CD4-positive, alpha-beta T cell (primary cell): ENCODE measurements at regions not wholly inside any gene's neighbourhood (a gene's known extent, or its start where the extent isn't known, plus 50 kb on each side); places are given as distances from the start of the nearest gene placed in this dataset.

Experiments used
- ATAC-seq: fragments of 200-7000 bp; cut with Tn5 transposase; one replicate; pipeline ENCODE4 v1.10.0; 2022; ENCODE audit warnings: mild to moderate bottlenecking; ENCODE audit not compliant: poor library complexity
- CTCF ChIA-PET: fragments of 350-600 bp; sonication (Branson Sonifier 250); formaldehyde crosslinking; loops from one replicate; lab custom pipeline; 2021; ENCODE audit warnings: antibody characterized with exemption, inconsistent platforms; lab: Charles Lee
- POLR2A ChIA-PET: fragments of 350-600 bp; sonication (Branson Sonifier 250); formaldehyde crosslinking; loops from one replicate; lab custom pipeline; 2021; ENCODE audit warnings: antibody characterized with exemption, inconsistent platforms; lab: Charles Lee
- DNase-seq, 14 experiments: peaks; one replicate each; pipeline ENCODE4 v3.0.0-alpha.2; 2013 to 2020; ENCODE audit warnings: mixed read lengths in 2 of 14
- H3K27ac ChIP-seq, 2 donors: one replicate each; pipeline versions ENCODE4 v1.5.1 to v1.7.0; 2013; ENCODE audit warnings: low read length in 2 of 2, low read depth in 1 of 2, mild to moderate bottlenecking in 1 of 2
- H3K27me3 ChIP-seq, 2 experiments: 1 replicate in 1 of 2; 2 replicates in 1 of 2; pipeline versions ENCODE4 v1.6.1 to v1.7.0; 2013; ENCODE audit warnings: low read length in 2 of 2, control low read depth in 1 of 2, mild to moderate bottlenecking in 1 of 2, moderate library complexity in 1 of 2; ENCODE audit not compliant: insufficient read depth in 2 of 2, control insufficient read depth in 1 of 2
- H3K36me3 ChIP-seq: one replicate; pipeline ENCODE4 v1.6.1; 2013; ENCODE audit warnings: low read length, control low read depth; ENCODE audit not compliant: insufficient read depth
- H3K4me1 ChIP-seq: one replicate; pipeline ENCODE4 v1.6.1; 2013; ENCODE audit warnings: low read length, control low read depth; ENCODE audit not compliant: insufficient read depth
- H3K4me3 ChIP-seq: one replicate; pipeline ENCODE4 v1.5.1; 2013; ENCODE audit warnings: mild to moderate bottlenecking, low read length, moderate library complexity
- H3K9me3 ChIP-seq, 2 experiments: 1 replicate in 1 of 2; 2 replicates in 1 of 2; pipeline versions ENCODE4 v1.6.1 to v1.7.0; 2013; ENCODE audit warnings: low read length in 2 of 2, mild to moderate bottlenecking in 2 of 2, control low read depth in 1 of 2, moderate library complexity in 1 of 2; ENCODE audit not compliant: control insufficient read depth in 1 of 2, insufficient read depth in 1 of 2
- H3K27ac Mint-ChIP-seq: one replicate; pipeline ENCODE4 v1.8.0; 2020; ENCODE audit warnings: mixed read lengths
- H3K27me3 Mint-ChIP-seq: one replicate; pipeline ENCODE4 v1.8.0; 2021; ENCODE audit warnings: mixed read lengths
- H3K36me3 Mint-ChIP-seq: one replicate; pipeline ENCODE4 v1.8.0; 2021; ENCODE audit warnings: low read depth, mixed read lengths
- H3K4me1 Mint-ChIP-seq: one replicate; pipeline ENCODE4 v1.8.0; 2021; ENCODE audit warnings: low read depth, mixed read lengths
- H3K4me3 Mint-ChIP-seq: one replicate; pipeline ENCODE4 v1.8.0; 2020; ENCODE audit warnings: mild to moderate bottlenecking, mixed read lengths
- H3K9me3 Mint-ChIP-seq: one replicate; pipeline ENCODE4 v1.8.0; 2020; ENCODE audit warnings: mixed read lengths
- CTCF ChIP-seq: fragments of 200-600 bp; IDR thresholded peaks from one replicate; pipeline ENCODE4 v1.8.0; 2022; ENCODE audit warnings: antibody characterized with exemption, mild to moderate bottlenecking
- intact Hi-C, 2 experiments: fragments of 100-400 bp; cut with DNase I in 1 of 2; cut with micrococcal nuclease in 1 of 2; formaldehyde crosslinking; loops; one replicate each; pipeline versions ENCODE4 v1.15.1 to v1.9.0; 2023 to 2025; cut with DNase I, micrococcal nuclease

GRCh38 chr4:126599746-126600145 lies 1033.0 kb upstream of the INTU start:
- no peak for TF ChIP-seq CTCF
- Mint-ChIP-seq H3K36me3 (no peaks in the 10 kb centered on the region), H3K27me3 (no peaks in the 10 kb centered on the region), H3K4me1 (no peaks in the 10 kb centered on the region), H3K9me3 (peaks cover 6% of the 10 kb centered on the region), H3K27ac (no peak overlapping the region), H3K4me3 (no peak overlapping the region)
- no peak for ATAC-seq
- ChIA-PET CTCF (no interaction called here), POLR2A (no interaction called here)
- intact Hi-C loops: no loop called here
- no peak overlapping the region for H3K27ac ChIP-seq
- DNase-seq: no peak
- H3K4me1 ChIP-seq: no peaks in the 10 kb centered on the region
- no peaks in the 10 kb centered on the region for H3K36me3 ChIP-seq
- H3K9me3 ChIP-seq: no peaks in the 10 kb centered on the region
- H3K4me3 ChIP-seq: no peak overlapping the region
- no peaks in the 10 kb centered on the region for H3K27me3 ChIP-seq

GRCh38 chr4:126603210-126603609 lies 1029.5 kb upstream of the INTU start:
- Mint-ChIP-seq H3K27ac (no peak overlapping the region), H3K9me3 (peaks cover 2% of the 10 kb centered on the region), H3K36me3 (no peaks in the 10 kb centered on the region), H3K27me3 (no peaks in the 10 kb centered on the region), H3K4me3 (no peak overlapping the region), H3K4me1 (no peaks in the 10 kb centered on the region)
- ChIA-PET CTCF (no interaction called here), POLR2A (no interaction called here)
- DNase-seq: no peak
- H3K9me3 ChIP-seq: no peaks in the 10 kb centered on the region
- TF ChIP-seq CTCF: no peak
- no peak for ATAC-seq
- no peak overlapping the region for H3K4me3 ChIP-seq
- intact Hi-C loops: no loop called here
- H3K27ac ChIP-seq: no peak overlapping the region
- H3K4me1 ChIP-seq: no peaks in the 10 kb centered on the region
- no peaks in the 10 kb centered on the region for H3K36me3 ChIP-seq
- no peaks in the 10 kb centered on the region for H3K27me3 ChIP-seq

GRCh38 chr4:126603825-126604224 lies 1028.9 kb upstream of the INTU start:
- Mint-ChIP-seq H3K27ac (no peak overlapping the region), H3K4me1 (no peaks in the 10 kb centered on the region), H3K9me3 (peaks cover 3% of the 10 kb centered on the region), H3K36me3 (no peaks in the 10 kb centered on the region), H3K4me3 (no peak overlapping the region), H3K27me3 (no peaks in the 10 kb centered on the region)
- POLR2A ChIA-PET: no interaction called here
- Histone ChIP-seq H3K27me3 (no peaks in the 10 kb centered on the region), H3K27ac (no peak overlapping the region), H3K36me3 (no peaks in the 10 kb centered on the region), H3K9me3 (no peaks in the 10 kb centered on the region), H3K4me3 (no peak overlapping the region), H3K4me1 (no peaks in the 10 kb centered on the region)
- intact Hi-C loops: no loop called here
- CTCF ChIA-PET: no interaction called here
- ATAC-seq (no peak), DNase-seq (no peak)
- no peak for TF ChIP-seq CTCF
